SK-N-SH treated with all-trans-retinoic acid at 6 μM for 48 hours (cell line): ENCODE measurements at regions not wholly inside any gene's neighbourhood (a gene's known extent, or its start where the extent isn't known, plus 50 kb on each side); places are given as distances from the start of the nearest gene placed in this dataset.
A peak's percentile ranks its signal among the peaks of the same experiment; 100 is the strongest.

Source experiments
- ATAC-seq: fragments of 200-7000 bp; cut with Tn5 transposase; 3 replicates; pipeline ENCODE4 v1.9.1; 2020; ENCODE audit warnings: mild to moderate bottlenecking, moderate library complexity
- ARNTL ChIP-seq: fragments of 450-650 bp; formaldehyde crosslinking; IDR thresholded peaks from 2 replicates; pipeline ENCODE4 v1.5.0; 2020; ENCODE audit warnings: low read depth, mild to moderate bottlenecking, moderate library complexity, borderline replicate concordance
- BACH2 ChIP-seq: fragments of 250-450 bp; sonication (Bioruptor Pico); IDR thresholded peaks from 2 replicates; pipeline ENCODE4 v1.9.0; 2021; ENCODE audit warnings: mild to moderate bottlenecking, borderline replicate concordance
- CREB5 ChIP-seq: fragments of 250-450 bp; sonication (Bioruptor Pico); IDR thresholded peaks from 2 replicates; pipeline ENCODE4 v1.5.1; 2020; ENCODE audit warnings: low read depth, mild to moderate bottlenecking, moderate library complexity
- CSRNP3 ChIP-seq: fragments of 250-450 bp; sonication (Bioruptor Pico); IDR thresholded peaks from 2 replicates; pipeline ENCODE4 v1.5.1; 2021; ENCODE audit warnings: mild to moderate bottlenecking, moderate library complexity
- ESRRG ChIP-seq: fragments of 250-450 bp; sonication (Bioruptor Pico); IDR thresholded peaks from 2 replicates; pipeline ENCODE4 v1.6.1; 2021; ENCODE audit warnings: mild to moderate bottlenecking
- ISL1 ChIP-seq: fragments of 250-450 bp; sonication (Bioruptor Pico); IDR thresholded peaks from 2 replicates; pipeline ENCODE4 v2.1.2; 2022; ENCODE audit warnings: mild to moderate bottlenecking, moderate library complexity
- OSR1 ChIP-seq: fragments of 250-450 bp; sonication (Bioruptor Pico); IDR thresholded peaks from 2 replicates; pipeline ENCODE4 v1.8.0; 2022; ENCODE audit warnings: moderate library complexity, mild to moderate bottlenecking, inconsistent platforms
- PPARA ChIP-seq: fragments of 250-450 bp; sonication (Bioruptor Pico); IDR thresholded peaks from 2 replicates; pipeline ENCODE4 v1.5.0; 2020; ENCODE audit warnings: mild to moderate bottlenecking, borderline replicate concordance
- RARB ChIP-seq: fragments of 250-450 bp; sonication (Bioruptor Pico); IDR thresholded peaks from 2 replicates; pipeline ENCODE4 v1.8.0; 2021; ENCODE audit warnings: mild to moderate bottlenecking, moderate library complexity
- SNAI2 ChIP-seq: fragments of 250-450 bp; sonication (Bioruptor Pico); IDR thresholded peaks from 2 replicates; pipeline ENCODE4 v1.5.0; 2020; ENCODE audit warnings: mild to moderate bottlenecking, moderate library complexity
- TCF4 ChIP-seq: fragments of 250-450 bp; sonication (Bioruptor Pico); IDR thresholded peaks from 2 replicates; pipeline ENCODE4 v1.8.0; 2021; ENCODE audit warnings: mild to moderate bottlenecking, moderate library complexity, borderline replicate concordance
- ZC3H10 ChIP-seq: fragments of 250-450 bp; sonication (Bioruptor Pico); IDR thresholded peaks from 2 replicates; pipeline ENCODE4 v1.5.1; 2021; ENCODE audit warnings: mild to moderate bottlenecking, moderate library complexity
- ZFP30 ChIP-seq: fragments of 450-650 bp; formaldehyde crosslinking; IDR thresholded peaks from 2 replicates; pipeline ENCODE4 v1.5.0; 2022; ENCODE audit warnings: mild to moderate bottlenecking, moderate library complexity
- ZNF565 ChIP-seq: fragments of 450-650 bp; formaldehyde crosslinking; conservative IDR thresholded peaks from 2 replicates; pipeline ENCODE4 v1.5.0; 2020; ENCODE audit warnings: low read depth, mild to moderate bottlenecking, moderate library complexity
- ZNF70 ChIP-seq: fragments of 450-650 bp; formaldehyde crosslinking; IDR thresholded peaks from 2 replicates; pipeline ENCODE4 v1.5.0; 2020; ENCODE audit warnings: mild to moderate bottlenecking, moderate library complexity
- TF ChIP-seq, protein P1 (sequence below): fragments of 250-450 bp; sonication (Bioruptor Pico); IDR thresholded peaks from 2 replicates; pipeline ENCODE4 v1.5.0; 2020; ENCODE audit warnings: mild to moderate bottlenecking, moderate library complexity
- TF ChIP-seq, protein P2 (sequence below): fragments of 250-450 bp; sonication (Bioruptor Pico); IDR thresholded peaks from 2 replicates; pipeline ENCODE4 v1.8.0; 2020; ENCODE audit warnings: mild to moderate bottlenecking, moderate library complexity, borderline replicate concordance
- TF ChIP-seq, protein P3 (sequence below): fragments of 250-450 bp; sonication (Bioruptor Pico); IDR thresholded peaks from 2 replicates; pipeline ENCODE4 v1.8.0; 2021; ENCODE audit warnings: low read depth, mild to moderate bottlenecking, moderate library complexity, borderline replicate concordance

DNA sequence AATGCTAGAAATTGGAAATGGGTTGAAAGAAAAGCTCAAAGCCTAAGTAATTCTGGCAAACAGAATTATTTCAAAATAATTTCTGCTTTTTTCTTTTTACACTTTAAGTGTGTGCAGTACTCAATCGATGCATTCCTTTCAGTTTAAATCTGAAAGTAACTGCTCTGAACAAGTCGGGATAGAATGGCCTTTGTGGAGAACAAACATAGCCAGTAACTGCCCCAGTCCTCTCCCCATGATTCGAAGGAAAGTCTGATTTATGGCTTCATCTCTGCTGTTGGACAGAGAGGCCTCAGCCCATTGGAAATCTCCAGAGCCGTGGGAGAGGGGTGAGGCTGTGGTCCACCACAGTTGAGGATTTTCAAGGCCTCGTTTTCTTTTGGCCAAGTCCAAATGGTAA is 174.0 kb upstream of the TLL1 start (continued):
- TF ChIP-seq CSRNP3 (CRISPR knock-in tag) = no peak

- TF ChIP-seq, protein P1, sequence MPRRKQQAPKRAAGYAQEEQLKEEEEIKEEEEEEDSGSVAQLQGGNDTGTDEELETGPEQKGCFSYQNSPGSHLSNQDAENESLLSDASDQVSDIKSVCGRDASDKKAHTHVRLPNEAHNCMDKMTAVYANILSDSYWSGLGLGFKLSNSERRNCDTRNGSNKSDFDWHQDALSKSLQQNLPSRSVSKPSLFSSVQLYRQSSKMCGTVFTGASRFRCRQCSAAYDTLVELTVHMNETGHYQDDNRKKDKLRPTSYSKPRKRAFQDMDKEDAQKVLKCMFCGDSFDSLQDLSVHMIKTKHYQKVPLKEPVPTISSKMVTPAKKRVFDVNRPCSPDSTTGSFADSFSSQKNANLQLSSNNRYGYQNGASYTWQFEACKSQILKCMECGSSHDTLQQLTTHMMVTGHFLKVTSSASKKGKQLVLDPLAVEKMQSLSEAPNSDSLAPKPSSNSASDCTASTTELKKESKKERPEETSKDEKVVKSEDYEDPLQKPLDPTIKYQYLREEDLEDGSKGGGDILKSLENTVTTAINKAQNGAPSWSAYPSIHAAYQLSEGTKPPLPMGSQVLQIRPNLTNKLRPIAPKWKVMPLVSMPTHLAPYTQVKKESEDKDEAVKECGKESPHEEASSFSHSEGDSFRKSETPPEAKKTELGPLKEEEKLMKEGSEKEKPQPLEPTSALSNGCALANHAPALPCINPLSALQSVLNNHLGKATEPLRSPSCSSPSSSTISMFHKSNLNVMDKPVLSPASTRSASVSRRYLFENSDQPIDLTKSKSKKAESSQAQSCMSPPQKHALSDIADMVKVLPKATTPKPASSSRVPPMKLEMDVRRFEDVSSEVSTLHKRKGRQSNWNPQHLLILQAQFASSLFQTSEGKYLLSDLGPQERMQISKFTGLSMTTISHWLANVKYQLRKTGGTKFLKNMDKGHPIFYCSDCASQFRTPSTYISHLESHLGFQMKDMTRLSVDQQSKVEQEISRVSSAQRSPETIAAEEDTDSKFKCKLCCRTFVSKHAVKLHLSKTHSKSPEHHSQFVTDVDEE (CRISPR knock-in tag) = no peak
- TF ChIP-seq ESRRG (CRISPR knock-in tag) = no peak
- TF ChIP-seq RARB (CRISPR knock-in tag) = no peak
- no peak for TF ChIP-seq ZC3H10 (CRISPR knock-in tag)
- TF ChIP-seq PPARA (CRISPR knock-in tag) = no peak
- TF ChIP-seq CSRNP3 (CRISPR knock-in tag) = no peak
- no peak for TF ChIP-seq ZNF70 (CRISPR knock-in tag)
- no peak for TF ChIP-seq ZFP30 (CRISPR knock-in tag)
- TF ChIP-seq ARNTL (CRISPR knock-in tag) = no peak
- no peak for TF ChIP-seq OSR1 (CRISPR knock-in tag)
- TF ChIP-seq ZNF565 (CRISPR knock-in tag) = no peak
- TF ChIP-seq, all 23 proteins: peak for 0
- peak; percentile 51; the same call in 2 of the 3 replicates for ATAC-seq
Measured at GRCh38 chr4:165700855-165701254, 172.2 kb upstream of the TLL1 start.

DNA sequence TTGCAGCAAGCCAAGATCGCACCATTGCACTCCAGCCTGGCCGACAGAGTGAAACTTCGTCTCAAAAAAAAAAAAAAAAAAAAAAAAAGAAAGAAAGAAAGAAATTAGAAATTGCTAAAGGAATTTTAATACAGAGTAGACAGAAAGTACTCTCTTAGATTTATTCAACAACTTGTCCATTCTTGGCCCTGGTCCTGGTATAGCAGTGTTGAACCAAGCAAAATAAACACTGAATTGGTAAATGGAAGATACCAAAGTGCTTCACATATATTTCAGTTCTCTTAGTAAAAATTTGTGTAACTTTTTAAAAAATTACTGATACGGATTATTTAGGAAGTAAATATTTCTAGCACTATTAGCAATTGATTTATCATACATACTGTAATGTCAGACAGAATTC is 165.9 kb upstream of the TLL1 start:
- no peak for ATAC-seq
- TF ChIP-seq ISL1 (no peak), ESRRG (CRISPR knock-in tag) (no peak), CSRNP3 (CRISPR knock-in tag) (no peak), BACH2 (CRISPR knock-in tag) (no peak), TCF4 (no peak), ARNTL (CRISPR knock-in tag) (no peak), SNAI2 (CRISPR knock-in tag) (no peak), CREB5 (CRISPR knock-in tag) (no peak), PPARA (CRISPR knock-in tag) (no peak), ZC3H10 (CRISPR knock-in tag) (no peak)
- TF ChIP-seq, protein P2, sequence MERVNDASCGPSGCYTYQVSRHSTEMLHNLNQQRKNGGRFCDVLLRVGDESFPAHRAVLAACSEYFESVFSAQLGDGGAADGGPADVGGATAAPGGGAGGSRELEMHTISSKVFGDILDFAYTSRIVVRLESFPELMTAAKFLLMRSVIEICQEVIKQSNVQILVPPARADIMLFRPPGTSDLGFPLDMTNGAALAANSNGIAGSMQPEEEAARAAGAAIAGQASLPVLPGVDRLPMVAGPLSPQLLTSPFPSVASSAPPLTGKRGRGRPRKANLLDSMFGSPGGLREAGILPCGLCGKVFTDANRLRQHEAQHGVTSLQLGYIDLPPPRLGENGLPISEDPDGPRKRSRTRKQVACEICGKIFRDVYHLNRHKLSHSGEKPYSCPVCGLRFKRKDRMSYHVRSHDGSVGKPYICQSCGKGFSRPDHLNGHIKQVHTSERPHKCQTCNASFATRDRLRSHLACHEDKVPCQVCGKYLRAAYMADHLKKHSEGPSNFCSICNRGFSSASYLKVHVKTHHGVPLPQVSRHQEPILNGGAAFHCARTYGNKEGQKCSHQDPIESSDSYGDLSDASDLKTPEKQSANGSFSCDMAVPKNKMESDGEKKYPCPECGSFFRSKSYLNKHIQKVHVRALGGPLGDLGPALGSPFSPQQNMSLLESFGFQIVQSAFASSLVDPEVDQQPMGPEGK (CRISPR knock-in tag) = no peak
- TF ChIP-seq, protein P3, sequence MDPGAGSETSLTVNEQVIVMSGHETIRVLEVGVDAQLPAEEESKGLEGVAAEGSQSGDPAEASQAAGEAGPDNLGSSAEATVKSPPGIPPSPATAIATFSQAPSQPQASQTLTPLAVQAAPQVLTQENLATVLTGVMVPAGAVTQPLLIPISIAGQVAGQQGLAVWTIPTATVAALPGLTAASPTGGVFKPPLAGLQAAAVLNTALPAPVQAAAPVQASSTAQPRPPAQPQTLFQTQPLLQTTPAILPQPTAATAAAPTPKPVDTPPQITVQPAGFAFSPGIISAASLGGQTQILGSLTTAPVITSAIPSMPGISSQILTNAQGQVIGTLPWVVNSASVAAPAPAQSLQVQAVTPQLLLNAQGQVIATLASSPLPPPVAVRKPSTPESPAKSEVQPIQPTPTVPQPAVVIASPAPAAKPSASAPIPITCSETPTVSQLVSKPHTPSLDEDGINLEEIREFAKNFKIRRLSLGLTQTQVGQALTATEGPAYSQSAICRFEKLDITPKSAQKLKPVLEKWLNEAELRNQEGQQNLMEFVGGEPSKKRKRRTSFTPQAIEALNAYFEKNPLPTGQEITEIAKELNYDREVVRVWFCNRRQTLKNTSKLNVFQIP (CRISPR knock-in tag) = no peak
